HG03159 (cell line): ENCODE measurements at regions not wholly inside any gene's neighbourhood (a gene's known extent, or its start where the extent isn't known, plus 50 kb on each side); places are given as distances from the start of the nearest gene placed in this dataset.
"Not testable (repeated sequence)": the region's sequence is repeated elsewhere in the genome, so short reads cannot be mapped to it uniquely, and the experiment has no call there.

Experiments used
- ATAC-seq: cut with Tn5 transposase; IDR thresholded peaks from one replicate; pipeline ENCODE4 v1.9.1; 2021; ENCODE audit warnings: mild to moderate bottlenecking, moderate library complexity; ENCODE audit not compliant: unreplicated experiment

DNA sequence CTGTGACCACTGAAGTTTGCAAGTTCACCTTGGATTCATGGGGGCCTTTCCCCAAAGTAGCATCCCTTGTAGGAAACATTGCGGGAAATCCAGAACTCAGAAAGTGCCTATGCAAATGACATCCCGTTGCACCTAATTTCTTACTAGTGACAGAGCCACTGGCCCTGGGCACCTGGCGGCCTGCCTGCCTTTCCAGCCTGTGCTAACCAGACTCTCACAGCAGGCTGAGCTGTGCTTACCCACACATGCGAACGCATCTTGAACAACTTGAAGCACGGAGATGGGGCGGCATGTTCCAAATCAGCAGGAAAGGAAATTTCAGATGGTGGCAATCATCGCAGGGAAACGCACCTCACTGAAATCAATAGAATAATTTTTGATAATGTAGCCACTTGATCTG is 405.8 kb downstream of the TMEM182 start:
- no peak for ATAC-seq

DNA sequence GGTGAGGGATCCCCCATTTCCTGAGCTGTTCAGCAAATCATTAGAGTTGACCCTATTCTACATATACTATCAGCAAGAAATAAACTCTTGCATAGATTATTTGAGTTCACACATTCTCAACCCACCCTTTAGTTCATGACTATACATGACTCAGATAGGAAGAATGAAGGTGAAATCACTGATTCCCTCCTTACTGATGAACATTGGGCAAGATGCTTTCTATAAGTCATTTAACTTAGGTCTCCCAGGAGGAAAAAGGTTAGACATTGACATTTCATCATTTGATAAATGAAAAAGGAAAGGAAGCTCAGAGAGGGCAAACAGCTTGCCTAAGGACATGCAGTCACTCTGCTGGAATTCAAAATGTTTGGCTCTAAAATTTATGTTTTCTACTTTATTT is 408.0 kb downstream of the TMEM182 start:
- ATAC-seq = no peak

DNA sequence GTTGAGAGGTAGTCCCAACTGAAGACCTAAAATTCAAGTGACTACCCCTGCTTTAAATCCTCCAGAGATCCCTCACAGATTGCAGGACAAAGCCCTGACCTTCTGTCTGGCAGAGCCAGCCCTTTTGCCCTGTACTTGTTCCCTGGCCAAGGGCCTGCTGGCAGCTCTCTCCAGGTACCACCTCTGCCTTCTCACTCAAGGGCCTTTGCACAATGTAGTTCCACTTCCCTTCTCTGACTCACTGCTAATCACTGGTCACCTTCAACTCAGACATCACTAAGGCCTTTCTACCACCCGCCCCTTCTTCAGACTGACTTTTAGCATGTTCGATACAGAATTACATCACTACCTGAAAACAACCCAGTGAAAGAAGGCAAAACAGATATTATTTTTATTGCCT is 411.0 kb downstream of the TMEM182 start:
- no peak for ATAC-seq

DNA sequence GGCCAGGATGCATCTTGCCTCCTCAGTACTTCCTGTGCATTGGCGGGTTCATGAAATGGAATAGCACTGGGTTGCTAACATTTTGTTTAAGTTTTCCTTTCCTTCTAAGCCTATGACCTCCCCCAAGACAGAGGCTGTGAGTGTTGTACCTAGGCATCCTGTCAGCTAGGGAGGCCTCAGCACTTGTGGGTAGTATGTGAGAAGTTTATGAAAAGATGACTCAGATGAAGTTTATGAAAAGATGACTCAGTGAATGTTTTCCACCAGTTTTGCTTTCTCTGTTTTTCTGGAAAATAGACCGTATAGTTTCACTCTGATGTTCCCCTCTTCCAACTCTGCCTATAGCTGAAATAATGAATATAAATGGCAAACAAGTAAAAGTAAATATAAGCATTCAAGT is 412.9 kb downstream of the TMEM182 start:
- ATAC-seq = no peak

DNA sequence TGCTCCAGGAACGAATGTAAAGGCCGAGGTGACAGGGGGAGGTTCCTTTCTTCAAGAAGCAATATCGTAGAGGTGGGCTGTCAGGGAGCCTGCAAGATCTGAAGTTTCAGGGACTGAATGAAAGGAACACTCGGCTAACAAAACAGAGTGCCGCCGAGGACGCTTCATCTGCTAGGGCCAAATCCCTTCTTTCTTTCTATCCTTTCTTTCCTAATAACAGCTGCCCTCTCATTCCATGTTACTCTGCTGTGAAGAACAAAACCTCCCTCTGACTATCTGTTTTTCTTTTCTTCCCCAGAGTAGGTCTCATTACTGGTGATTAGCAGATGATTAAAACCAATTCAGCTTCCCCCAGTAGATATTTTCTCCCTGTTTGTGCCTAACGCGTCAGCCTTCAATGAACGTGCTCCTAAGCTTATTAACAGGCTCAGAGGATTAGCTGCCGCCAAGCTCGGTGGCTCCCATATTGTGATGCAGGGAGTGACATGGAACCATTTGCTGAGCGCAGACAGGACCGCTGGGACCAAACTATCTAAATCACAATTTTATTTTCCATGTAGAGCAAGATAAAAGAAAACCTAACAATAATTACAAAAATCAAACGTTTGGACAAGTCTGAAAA is 414.6 kb downstream of the TMEM182 start:
- no peak for ATAC-seq

DNA sequence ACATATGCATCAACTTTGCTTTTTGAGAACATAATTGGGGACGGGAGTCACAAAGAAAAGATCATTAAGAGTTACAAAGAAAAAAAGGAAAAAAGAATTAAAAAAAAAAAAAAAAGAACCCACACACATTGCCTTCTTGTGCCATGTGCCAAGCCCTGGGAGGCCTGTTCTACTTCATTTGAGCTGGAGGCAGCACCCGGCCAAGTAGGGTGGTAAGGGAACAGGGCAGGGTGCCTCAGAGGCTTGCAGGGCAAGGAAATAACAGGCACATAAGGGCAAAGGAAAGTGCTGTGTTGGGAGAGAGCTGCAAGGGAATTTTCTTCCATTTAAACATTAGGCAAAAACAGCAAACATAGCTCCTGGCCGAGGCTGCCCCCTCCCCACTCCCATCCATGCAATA is 418.0 kb downstream of the TMEM182 start:
- ATAC-seq = no peak

DNA sequence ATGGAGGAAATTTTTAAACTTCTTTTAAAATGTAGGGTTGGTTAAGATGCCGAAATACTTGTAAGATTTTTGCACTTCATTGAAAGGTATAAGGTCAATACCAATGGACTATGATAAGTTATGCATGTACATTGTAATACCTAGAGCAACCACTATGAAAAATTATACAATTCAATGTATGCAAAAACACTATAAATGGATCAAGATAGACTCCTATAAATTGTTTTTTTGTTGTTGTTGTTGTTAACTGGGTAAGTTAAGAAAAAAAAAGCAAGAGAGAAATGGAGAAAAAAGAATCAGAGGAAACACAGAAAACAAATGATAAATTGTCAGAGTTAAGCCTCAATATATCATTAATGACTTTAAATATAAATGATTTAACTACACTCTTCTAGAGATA is 421.2 kb downstream of the TMEM182 start:
- no peak for ATAC-seq

DNA sequence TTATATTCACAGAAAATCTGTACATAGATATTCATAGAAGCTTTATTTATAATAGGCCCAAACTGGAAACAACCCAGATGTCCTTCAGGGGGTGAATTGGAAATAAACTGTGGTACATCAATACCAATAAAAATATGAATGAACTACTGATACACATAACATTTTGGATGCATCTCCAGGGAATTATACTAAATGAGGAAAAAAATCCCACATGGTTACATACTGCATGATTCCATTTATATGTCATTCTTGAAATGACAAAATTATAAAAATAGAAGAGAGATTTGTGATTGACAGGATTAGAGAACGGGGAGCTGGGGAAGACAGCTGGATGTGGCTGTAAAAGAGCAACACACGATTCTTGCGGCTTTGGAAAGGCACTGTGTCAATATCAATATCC is 435.0 kb downstream of the TMEM182 start:
- no peak for ATAC-seq

DNA sequence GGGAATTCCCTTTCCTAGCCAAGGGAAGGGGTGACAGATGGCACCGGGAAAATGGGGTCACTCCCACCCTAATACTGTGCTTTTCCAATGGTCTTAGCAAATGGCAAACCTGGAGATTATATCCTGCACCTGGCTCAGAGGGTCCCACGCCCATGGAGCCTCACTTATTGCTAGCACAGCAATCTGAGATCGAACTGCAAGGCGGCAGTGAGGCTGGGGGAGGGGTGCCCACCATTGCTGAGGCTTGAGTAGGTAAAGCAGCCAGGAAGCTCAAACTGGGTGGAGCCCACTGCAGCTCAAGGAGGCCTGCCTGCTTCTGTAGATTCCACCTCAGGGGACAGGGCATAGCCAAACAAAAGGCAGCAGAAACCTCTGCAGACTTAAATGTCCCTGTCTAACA is 438.9 kb downstream of the TMEM182 start:
- not testable (repeated sequence) for ATAC-seq

DNA sequence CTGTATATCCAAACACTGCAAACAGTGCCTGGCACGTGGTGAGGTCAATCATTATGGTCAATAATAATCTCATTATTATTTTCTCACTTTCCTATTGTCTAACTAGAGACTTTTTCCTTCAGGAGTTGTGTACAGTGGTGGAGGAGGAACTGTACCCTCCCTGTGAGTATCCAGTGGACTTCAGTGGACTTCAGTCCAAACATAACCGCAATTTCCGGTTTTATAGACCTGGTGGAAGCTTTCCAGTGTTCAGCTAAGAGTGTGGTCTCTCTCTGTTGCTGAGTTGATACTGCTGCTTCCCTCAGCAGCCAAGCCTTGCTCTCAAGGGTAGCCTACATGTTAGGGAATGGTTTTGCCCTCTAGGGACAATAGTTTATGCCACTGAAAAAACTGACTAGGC is 447.1 kb downstream of the TMEM182 start:
- ATAC-seq = no peak

DNA sequence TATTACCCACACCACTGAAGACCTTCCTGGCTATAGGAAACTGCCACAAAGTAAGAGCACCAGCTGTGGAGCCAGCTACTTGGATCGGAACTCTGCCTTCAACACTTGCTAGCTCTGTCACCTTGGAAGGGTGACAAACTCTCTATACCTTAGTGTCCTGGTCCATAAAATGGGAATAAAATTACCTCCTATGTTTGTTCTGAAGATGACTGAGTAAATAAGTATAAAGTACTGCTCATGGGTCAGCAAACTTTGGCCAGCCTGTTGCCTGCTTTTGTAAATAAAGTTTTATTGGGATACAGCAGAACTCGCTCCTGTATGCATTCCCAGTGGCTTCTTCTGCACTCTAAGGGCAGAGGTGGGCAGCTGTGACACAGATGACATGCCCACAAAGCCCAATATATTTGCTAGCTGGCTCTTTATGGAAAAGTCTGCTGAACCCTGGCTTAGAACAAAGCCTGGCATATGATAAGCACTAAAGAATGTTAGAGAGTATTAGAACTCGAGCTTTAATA is 451.3 kb downstream of the TMEM182 start:
- ATAC-seq = no peak

DNA sequence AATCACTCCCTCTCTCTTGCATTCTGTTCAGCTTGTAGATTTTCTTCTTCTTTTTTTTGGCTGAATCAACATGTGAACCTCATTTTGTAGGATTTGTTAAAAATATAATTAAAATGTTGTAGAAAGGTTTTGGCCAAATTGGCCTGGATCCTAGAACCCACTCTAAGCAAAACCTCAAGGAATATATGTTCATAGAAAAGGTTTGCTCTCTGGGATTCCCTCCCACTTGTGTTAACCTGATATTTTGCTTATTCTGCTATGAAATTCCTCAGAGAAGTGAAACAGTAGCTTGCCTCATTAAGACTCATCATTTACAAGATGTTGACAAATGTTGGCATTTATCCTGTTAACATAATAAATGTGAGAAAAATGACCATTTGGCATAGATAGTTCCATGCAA is 456.7 kb downstream of the TMEM182 start:
- no peak for ATAC-seq

DNA sequence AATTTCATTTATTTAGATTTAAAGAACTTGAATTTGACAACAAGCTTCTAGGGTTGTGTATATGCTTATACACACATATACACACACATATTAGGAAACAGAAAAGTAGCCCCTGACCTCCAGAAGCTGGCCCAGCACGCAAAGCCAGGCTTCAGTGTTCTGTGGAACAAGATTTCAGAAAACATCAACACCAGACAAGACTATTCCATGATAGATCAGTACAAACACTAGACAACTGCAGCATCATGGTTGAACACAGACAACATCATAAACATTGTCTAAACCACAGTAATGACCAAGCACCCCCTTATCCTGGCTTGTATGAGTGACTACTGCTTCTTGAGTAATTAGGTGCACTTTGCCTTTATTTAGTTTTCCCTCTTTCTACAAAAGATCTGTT is 457.6 kb downstream of the TMEM182 start:
- no peak for ATAC-seq

DNA sequence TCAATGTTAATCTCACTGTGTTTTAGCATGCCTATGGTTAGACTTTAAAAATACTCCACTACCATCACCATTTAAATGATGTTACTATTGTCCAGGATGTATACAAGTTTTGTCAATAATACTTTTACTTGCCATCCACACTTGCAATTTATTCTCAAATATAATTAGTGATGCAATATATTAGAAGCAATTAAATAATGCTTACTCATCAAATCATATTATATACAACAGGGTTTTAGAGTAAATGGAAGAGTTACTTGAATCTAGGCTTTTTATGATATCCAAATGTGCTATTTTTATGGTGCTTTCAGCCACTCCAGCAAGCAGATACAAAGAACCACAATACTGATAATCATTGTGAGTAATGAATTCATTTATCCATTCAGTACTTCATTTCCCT is 461.1 kb downstream of the TMEM182 start:
- ATAC-seq = no peak

DNA sequence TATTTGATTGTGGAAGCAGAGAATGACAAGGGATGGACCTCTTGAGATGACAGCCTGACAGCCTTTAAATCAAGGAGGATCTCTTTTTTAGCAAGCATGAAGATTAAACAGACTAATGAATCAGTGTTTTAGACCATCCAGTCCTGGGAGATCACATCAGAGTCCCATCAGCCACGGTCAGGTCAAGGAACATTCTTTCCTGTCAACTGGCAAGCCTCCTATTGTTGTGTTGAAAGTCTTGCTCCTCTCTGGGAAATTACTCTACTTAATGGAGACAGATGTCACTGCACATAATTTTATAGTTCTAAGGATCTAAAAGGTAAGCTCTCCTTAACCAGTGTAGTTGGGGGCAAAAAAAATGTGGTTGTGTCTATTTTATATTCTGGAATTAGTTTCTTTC is 469.0 kb downstream of the TMEM182 start:
- no peak for ATAC-seq

DNA sequence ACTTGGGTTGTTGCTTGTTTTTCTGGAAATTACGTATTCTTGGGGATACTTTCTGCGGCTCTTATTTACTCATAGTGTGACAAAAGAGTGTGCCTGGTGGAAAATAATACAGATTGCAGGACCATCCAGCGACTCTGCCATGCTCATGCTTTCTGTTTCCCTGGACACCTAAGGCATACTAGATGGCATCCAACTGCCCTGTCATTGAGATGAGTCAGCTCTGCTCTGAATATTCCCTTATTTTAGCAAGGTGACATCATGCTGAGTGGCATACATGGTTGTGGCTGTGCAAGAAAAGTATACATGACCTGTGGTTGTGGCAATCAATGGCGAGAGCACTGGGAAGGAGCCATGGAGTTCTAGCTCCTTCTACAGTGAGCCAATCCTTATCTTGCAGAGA is 471.0 kb downstream of the TMEM182 start:
- no peak for ATAC-seq

DNA sequence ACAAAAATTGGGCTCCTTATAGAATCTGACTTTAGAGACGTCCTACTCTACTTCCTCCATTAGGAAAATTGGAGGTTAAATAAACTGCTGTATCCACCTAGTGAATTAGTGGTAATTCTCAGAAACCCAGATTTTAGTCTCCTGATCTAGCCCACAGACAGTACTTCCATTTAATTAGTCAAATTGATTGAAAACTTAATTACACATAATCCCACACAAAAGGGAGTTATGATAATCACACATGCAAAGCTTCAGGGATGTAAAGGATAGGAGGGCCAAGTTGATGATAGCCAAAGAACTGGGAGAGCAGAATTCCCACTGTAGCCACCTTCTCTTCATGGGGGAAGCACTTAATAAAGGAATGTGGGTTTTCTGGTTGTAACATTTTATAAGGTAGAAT is 471.9 kb downstream of the TMEM182 start:
- no peak for ATAC-seq

DNA sequence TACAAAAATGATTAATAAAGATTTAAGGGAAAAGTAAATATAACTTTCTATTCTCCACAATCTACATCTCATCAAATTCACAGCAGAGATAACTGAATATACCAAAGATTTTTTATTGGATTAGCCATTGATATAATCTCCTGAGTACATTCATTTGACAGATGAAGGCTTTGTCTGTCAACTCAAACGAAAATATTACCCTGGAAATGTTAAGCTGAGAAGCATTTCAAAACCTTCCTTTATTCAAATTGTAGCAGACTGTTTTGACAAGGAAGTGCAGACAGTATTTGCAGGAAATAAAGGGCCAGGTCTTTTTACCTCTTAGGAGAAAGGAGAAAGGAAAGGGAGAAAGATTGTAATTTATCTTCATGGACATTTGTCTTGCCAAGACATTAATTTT is 473.5 kb downstream of the TMEM182 start:
- ATAC-seq = no peak

DNA sequence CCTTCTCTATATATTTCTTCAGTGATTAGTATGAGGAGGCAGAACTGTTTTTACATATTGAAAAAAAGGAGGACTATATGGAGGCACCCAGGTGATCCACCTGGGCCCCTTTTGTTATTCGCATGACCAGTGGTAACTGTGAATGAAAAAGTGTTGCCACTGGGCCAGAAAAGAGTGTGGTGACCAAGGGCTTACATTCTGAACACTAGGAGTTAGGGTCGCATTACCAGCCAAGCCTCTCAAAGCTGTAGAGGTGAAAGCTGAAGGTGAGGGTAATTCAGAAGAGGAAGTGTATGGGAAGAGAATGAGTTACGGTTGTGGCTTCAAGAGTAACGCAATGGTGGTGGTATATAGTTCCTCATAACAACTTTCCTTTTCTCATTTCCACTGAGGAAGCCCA is 487.6 kb downstream of the TMEM182 start:
- no peak for ATAC-seq

DNA sequence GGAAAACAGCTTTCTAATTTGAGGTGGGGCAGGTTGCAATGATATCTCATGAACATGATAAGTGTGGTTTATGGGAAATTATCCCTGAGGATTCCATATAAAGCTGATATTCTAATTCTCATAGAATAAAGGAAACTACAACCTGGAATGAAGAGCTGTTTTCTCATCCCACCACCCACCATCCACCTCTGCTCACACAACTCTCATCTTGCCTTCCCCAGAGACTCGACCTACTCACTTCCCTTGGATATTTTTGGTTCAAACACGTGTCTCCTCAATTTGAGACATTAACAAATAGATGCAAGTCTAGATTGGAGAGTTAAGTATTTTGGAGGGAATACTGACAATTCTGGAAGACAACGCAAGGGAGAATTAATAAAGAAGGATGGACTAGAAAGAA is 490.9 kb downstream of the TMEM182 start:
- ATAC-seq = no peak

DNA sequence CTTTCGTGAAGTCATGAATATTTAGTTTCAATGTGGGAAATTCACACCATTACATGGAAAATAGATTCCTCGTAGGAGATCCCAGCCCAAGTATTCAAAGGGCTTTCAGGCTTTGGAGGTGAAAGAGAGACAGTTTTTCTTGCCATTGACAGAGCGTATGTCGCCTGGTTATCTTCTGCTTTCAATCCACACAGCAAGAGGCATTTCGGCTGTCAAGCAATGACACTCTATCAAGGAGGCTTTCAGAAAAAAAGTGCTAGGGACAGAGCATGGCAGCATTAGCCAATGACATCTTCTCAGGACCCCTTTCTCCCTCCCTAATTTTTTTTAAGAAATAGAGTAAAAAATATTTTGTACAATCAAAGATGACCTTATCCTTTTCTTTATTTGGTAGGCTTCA is 492.8 kb downstream of the TMEM182 start:
- ATAC-seq = no peak

DNA sequence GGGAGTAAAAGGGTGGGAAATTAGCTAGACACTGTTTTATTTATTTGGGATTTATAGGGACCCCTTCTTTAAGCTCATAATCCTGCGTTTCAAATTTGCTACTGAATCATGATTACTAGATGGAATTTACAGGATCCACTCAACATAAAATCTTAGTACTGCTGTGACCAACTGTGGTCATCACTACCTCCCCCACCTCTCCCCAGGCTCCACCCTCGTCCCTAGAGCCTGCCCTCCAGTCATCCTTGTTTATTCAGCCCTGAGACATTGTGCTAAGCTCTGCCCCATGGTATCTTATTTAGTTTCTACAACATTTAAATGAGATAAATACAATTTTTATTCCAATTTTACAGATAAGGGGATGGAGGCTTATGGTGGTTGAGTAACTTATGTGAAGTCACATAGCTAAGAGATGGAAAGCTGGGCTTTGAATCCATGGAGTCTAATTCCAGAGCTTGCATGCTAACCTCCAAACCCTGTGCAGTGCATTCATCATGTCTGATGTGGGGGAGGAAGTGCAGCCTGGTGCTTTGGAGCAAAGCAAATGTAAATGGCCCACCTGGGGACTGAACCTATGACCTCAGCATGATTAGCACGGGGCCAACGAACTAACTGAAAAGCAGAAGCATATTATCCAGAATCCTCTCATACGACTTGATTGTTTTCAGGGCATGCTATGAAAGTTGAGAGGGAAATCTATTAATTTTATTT is 502.4 kb downstream of the TMEM182 start:
- no peak for ATAC-seq

DNA sequence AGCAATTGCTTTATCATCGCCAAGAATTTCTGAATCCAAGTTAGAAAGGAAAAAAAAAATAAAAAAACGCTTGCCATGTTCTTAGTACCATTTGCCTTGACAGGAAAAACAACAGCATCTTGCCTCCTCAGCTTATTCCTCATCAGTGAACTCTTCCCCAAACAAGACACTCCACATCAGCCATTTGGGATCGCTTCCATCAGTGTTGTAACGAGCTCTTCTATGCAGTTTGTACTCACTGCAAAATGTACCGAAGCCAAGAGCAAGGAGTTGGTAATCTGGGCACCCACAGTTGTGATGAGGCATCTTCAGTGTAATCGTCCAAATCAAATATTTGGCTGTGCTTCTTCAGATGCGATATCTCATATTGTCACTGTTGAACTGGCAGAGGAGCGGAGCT is 503.7 kb downstream of the TMEM182 start:
- no peak for ATAC-seq
